ENCODE measurements at regions not wholly inside any gene's neighbourhood (a gene's known extent, or its start where the extent isn't known, plus 50 kb on each side); places are given as distances from the start of the nearest gene placed in this dataset.

DNA sequence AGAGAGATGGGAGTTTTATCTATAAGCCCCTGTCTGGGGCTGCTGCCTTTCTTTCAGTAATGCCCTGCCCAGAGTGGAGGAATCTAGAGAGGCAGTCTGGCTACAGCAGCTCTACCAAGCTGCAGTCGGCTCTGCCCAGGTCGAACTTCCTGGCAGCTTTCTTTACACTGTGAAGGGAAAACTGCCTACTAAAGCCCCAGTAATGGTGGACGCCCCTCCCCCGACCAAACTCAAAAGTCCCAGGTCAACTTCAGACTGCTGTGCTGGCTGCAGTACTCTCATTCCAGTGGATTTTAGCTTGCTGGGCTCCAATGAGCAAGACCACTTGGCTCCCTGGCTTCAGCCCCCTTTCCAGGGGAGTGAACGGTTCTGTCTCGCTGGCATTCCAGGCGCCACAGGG, 65.9 kb upstream of the RARB start:
- Histone ChIP-seq H2AFZ (ENCODE audit: low read depth, low read length) (no peak overlapping the region), H3F3A (ENCODE audit: insufficient read depth, low read length, poor library complexity, severe bottlenecking) (no peaks in the 10 kb centered on the region), H3K27me3 (ENCODE audit: insufficient read depth, low read depth, low read length) (no peaks in the 10 kb centered on the region), H3K36me3 (ENCODE audit: insufficient read depth, low read length) (no peaks in the 10 kb centered on the region), H3K79me2 (replicated peaks; ENCODE audit: insufficient read depth, low read length) (no peaks in the 10 kb centered on the region), H3K4me2 (ENCODE audit: low read length) (no peak overlapping the region), H3K9me2 (ENCODE audit: insufficient read depth, low read length) (no peaks in the 10 kb centered on the region), H4K20me1 (ENCODE audit: insufficient read depth) (no peaks in the 10 kb centered on the region), H3K9me3 (ENCODE audit: low read length) (no peaks in the 10 kb centered on the region), H3K27ac (ENCODE audit: low read length) (no peak overlapping the region), H3K4me3 (ENCODE audit: low read length) (no peak overlapping the region), H3K9ac (ENCODE audit: low read length) (no peak overlapping the region)
- TF ChIP-seq SMC3 (conservative IDR thresholded peaks at IDR 0.05; ENCODE audit: poor library complexity) (no peak), EZH2 (IDR thresholded peaks at IDR 0.05; ENCODE audit: borderline replicate concordance, insufficient read depth, low read length, poor library complexity, severe bottlenecking) (no peak), TAF1 (IDR thresholded peaks at IDR 0.05; ENCODE audit: low read depth) (no peak), RAD21 (conservative IDR thresholded peaks at IDR 0.05) (no peak), MXI1 (conservative IDR thresholded peaks at IDR 0.05; ENCODE audit: poor library complexity, severe bottlenecking) (no peak), EP300 (conservative IDR thresholded peaks at IDR 0.05; ENCODE audit: poor library complexity, severe bottlenecking) (no peak), POLR2AphosphoS5 (IDR thresholded peaks at IDR 0.05) (no peak)
- TF ChIP-seq, protein P1, sequence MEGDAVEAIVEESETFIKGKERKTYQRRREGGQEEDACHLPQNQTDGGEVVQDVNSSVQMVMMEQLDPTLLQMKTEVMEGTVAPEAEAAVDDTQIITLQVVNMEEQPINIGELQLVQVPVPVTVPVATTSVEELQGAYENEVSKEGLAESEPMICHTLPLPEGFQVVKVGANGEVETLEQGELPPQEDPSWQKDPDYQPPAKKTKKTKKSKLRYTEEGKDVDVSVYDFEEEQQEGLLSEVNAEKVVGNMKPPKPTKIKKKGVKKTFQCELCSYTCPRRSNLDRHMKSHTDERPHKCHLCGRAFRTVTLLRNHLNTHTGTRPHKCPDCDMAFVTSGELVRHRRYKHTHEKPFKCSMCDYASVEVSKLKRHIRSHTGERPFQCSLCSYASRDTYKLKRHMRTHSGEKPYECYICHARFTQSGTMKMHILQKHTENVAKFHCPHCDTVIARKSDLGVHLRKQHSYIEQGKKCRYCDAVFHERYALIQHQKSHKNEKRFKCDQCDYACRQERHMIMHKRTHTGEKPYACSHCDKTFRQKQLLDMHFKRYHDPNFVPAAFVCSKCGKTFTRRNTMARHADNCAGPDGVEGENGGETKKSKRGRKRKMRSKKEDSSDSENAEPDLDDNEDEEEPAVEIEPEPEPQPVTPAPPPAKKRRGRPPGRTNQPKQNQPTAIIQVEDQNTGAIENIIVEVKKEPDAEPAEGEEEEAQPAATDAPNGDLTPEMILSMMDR (IDR thresholded peaks at IDR 0.05; ENCODE audit: poor library complexity, severe bottlenecking) = no peak
- TF ChIP-seq, protein P2, sequence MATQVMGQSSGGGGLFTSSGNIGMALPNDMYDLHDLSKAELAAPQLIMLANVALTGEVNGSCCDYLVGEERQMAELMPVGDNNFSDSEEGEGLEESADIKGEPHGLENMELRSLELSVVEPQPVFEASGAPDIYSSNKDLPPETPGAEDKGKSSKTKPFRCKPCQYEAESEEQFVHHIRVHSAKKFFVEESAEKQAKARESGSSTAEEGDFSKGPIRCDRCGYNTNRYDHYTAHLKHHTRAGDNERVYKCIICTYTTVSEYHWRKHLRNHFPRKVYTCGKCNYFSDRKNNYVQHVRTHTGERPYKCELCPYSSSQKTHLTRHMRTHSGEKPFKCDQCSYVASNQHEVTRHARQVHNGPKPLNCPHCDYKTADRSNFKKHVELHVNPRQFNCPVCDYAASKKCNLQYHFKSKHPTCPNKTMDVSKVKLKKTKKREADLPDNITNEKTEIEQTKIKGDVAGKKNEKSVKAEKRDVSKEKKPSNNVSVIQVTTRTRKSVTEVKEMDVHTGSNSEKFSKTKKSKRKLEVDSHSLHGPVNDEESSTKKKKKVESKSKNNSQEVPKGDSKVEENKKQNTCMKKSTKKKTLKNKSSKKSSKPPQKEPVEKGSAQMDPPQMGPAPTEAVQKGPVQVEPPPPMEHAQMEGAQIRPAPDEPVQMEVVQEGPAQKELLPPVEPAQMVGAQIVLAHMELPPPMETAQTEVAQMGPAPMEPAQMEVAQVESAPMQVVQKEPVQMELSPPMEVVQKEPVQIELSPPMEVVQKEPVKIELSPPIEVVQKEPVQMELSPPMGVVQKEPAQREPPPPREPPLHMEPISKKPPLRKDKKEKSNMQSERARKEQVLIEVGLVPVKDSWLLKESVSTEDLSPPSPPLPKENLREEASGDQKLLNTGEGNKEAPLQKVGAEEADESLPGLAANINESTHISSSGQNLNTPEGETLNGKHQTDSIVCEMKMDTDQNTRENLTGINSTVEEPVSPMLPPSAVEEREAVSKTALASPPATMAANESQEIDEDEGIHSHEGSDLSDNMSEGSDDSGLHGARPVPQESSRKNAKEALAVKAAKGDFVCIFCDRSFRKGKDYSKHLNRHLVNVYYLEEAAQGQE (IDR thresholded peaks at IDR 0.05; ENCODE audit: borderline replicate concordance) = no peak

- Histone ChIP-seq H3K4me2 (ENCODE audit: low read length) (no peak overlapping the region), H2AFZ (ENCODE audit: low read depth, low read length) (no peak overlapping the region), H3K4me3 (ENCODE audit: low read length) (no peak overlapping the region)
These were observed 62.4 kb upstream of the RARB start for GRCh38 chr3:25365636-25366035.

More at GRCh38 chr3:25365636-25366035, 62.4 kb upstream of the RARB start:
- Histone ChIP-seq H3K27ac (ENCODE audit: low read length) (no peak overlapping the region), H3K9me2 (ENCODE audit: insufficient read depth, low read length) (no peaks in the 10 kb centered on the region), H3K79me2 (replicated peaks; ENCODE audit: insufficient read depth, low read length) (no peaks in the 10 kb centered on the region), H4K20me1 (ENCODE audit: insufficient read depth) (no peaks in the 10 kb centered on the region), H3K27me3 (ENCODE audit: insufficient read depth, low read depth, low read length) (no peaks in the 10 kb centered on the region), H3F3A (ENCODE audit: insufficient read depth, low read length, poor library complexity, severe bottlenecking) (no peaks in the 10 kb centered on the region), H3K36me3 (ENCODE audit: insufficient read depth, low read length) (no peaks in the 10 kb centered on the region), H3K9ac (ENCODE audit: low read length) (no peak overlapping the region), H3K9me3 (ENCODE audit: low read length) (no peaks in the 10 kb centered on the region)
- TF ChIP-seq RAD21 (conservative IDR thresholded peaks at IDR 0.05) = no peak
- no peak for TF ChIP-seq EZH2 (IDR thresholded peaks at IDR 0.05; ENCODE audit: borderline replicate concordance, insufficient read depth, low read length, poor library complexity, severe bottlenecking)
- TF ChIP-seq, protein P2 (IDR thresholded peaks at IDR 0.05; ENCODE audit: borderline replicate concordance) = no peak
- TF ChIP-seq SMC3 (conservative IDR thresholded peaks at IDR 0.05; ENCODE audit: poor library complexity) = no peak
- TF ChIP-seq EP300 (conservative IDR thresholded peaks at IDR 0.05; ENCODE audit: poor library complexity, severe bottlenecking) = no peak
- TF ChIP-seq, protein P1 (IDR thresholded peaks at IDR 0.05; ENCODE audit: poor library complexity, severe bottlenecking) = no peak
- no peak for TF ChIP-seq MXI1 (conservative IDR thresholded peaks at IDR 0.05; ENCODE audit: poor library complexity, severe bottlenecking)
- no peak for TF ChIP-seq POLR2AphosphoS5 (IDR thresholded peaks at IDR 0.05)
- TF ChIP-seq TAF1 (IDR thresholded peaks at IDR 0.05; ENCODE audit: low read depth) = no peak
